Panc1 (cell line): ENCODE measurements at regions not wholly inside any gene's neighbourhood (a gene's known extent, or its start where the extent isn't known, plus 50 kb on each side); places are given as distances from the start of the nearest gene placed in this dataset.

ENCODE experiments used
- ATAC-seq: fragments of 200-7000 bp; cut with Tn5 transposase; 2 replicates; pipeline ENCODE4 v1.9.1; 2020; ENCODE audit warnings: mild to moderate bottlenecking, moderate library complexity
- BruUV-seq: library from RNA; stranded (reverse); fragments of 400-500 nt; replicated peaks from 2 replicates; lab custom pipeline; 2021; lab: Mats Ljungman, UMichigan
- CTCF ChIA-PET: fragments of 300-600 bp; sonication (Branson Sonifier 250); formaldehyde crosslinking; loops from one replicate; lab custom pipeline; 2022; ENCODE audit warnings: antibody characterized with exemption; lab: Charles Lee
- POLR2A ChIA-PET: fragments of 300-600 bp; sonication (Branson Sonifier 250); formaldehyde crosslinking; loops from one replicate; lab custom pipeline; 2022; ENCODE audit warnings: antibody characterized with exemption; lab: Charles Lee
- DNase-seq: peaks from one replicate; pipeline ENCODE4 v3.0.0-alpha.2; 2010; ENCODE audit warnings: low read depth, low spot score
- H3K27ac ChIP-seq: 2 replicates; pipeline ENCODE4 v1.5.1; 2011; ENCODE audit warnings: mild to moderate bottlenecking, low read length, inconsistent platforms
- H3K27me3 ChIP-seq: fragments of 200-500 bp; sonication (Bioruptor generic); 2 replicates; pipeline ENCODE4 v1.6.0; 2014; ENCODE audit warnings: low read length, inconsistent platforms; ENCODE audit not compliant: control insufficient read depth, insufficient read depth
- H3K36me3 ChIP-seq: fragments of 200-500 bp; sonication (Bioruptor generic); 2 replicates; pipeline ENCODE4 v1.5.1; 2014; ENCODE audit warnings: inconsistent platforms, mild to moderate bottlenecking, low read length, moderate library complexity; ENCODE audit not compliant: control insufficient read depth, insufficient read depth
- H3K4me1 ChIP-seq: 2 replicates; pipeline ENCODE4 v1.5.1; 2011; ENCODE audit warnings: inconsistent platforms, mild to moderate bottlenecking, low read length, moderate library complexity; ENCODE audit not compliant: control insufficient read depth, insufficient read depth
- H3K4me3 ChIP-seq, 2 experiments: 2 replicates each; pipeline ENCODE4 v1.5.1; 2011 to 2012; ENCODE audit warnings: low read depth in 2 of 2, low read length in 2 of 2, mild to moderate bottlenecking in 2 of 2, inconsistent platforms in 1 of 2, moderate library complexity in 1 of 2
- H3K9me3 ChIP-seq: fragments of 200-500 bp; sonication (Bioruptor generic); 2 replicates; pipeline ENCODE4 v1.5.1; 2014; ENCODE audit warnings: low read depth, mild to moderate bottlenecking, inconsistent platforms, low read length, moderate library complexity; ENCODE audit not compliant: control insufficient read depth, insufficient read depth
- POLR2AphosphoS5 ChIP-seq: IDR thresholded peaks from 2 replicates; pipeline ENCODE4 v1.6.1; 2012; ENCODE audit warnings: mild to moderate bottlenecking, low read depth, low read length, moderate library complexity
- SIN3A ChIP-seq: IDR thresholded peaks from 2 replicates; pipeline ENCODE4 v1.6.1; 2012; ENCODE audit warnings: low read depth, mild to moderate bottlenecking, low read length, moderate library complexity, borderline replicate concordance; ENCODE audit not compliant: insufficient read depth
- TCF7L2 ChIP-seq: IDR thresholded peaks from 2 replicates; pipeline ENCODE4 v1.6.1; 2011; ENCODE audit warnings: mild to moderate bottlenecking, low read depth, low read length, inconsistent platforms
- in situ Hi-C: cut with HindIII; loops from 2 replicates; pipeline ENCODE4 v1.10.0; 2016; ENCODE audit warnings: low sequenced_read_pairs, low pct_unique_long_range_greater_than_20kb
- intact Hi-C: fragments of 100-400 bp; cut with micrococcal nuclease; formaldehyde crosslinking; loops from one replicate; pipeline ENCODE4 v1.10.0; 2022; ENCODE audit not compliant: unreplicated experiment
- TF ChIP-seq, protein P1 (sequence below): fragments of 450-650 bp; IDR thresholded peaks from 2 replicates; pipeline ENCODE4 v1.5.1; 2017; ENCODE audit warnings: mild to moderate bottlenecking
- TF ChIP-seq, protein P2 (sequence below), 2 experiments: IDR thresholded peaks; 2 replicates each; pipeline ENCODE4 v1.6.1; 2011 to 2012; ENCODE audit warnings: low read depth in 2 of 2, control low read depth in 1 of 2, low read length in 1 of 2, mild to moderate bottlenecking in 1 of 2, moderate library complexity in 1 of 2; ENCODE audit not compliant: insufficient read depth in 1 of 2

DNA sequence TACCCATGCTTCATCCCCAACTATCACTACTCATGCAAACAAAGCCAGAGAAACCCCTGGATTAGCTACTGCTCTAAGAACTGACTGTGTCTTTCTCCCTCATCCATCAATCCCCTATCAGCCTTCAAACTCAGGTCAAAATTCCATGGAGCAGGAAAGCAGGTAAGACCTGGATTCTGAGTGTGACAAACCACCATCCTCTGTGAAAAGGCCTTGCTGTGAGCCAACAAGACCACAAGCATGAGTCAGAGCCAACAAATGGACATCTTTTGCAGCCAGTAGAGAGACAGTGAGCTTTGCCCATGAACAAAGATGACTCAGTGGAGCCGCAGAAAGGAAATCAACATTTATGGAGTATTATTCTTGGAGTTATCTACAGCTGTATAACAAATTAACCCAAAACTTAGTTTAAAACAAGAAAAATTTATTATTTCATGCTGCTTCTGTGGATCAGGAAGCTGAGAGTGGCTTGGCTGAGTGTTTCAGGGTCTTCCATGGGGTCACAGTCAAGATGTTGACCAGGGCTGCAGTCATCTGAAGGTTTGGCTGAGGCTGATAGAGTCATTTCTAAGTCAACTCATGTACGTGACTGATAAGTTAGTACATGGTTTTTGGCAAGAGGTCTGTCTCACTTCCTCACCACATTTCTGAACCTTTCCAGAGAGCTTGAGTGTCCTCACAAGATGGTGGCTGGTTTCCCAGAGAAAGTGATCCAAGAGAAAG, 61.1 kb downstream of the PITPNM2 start:
- DNase-seq (peak; percentile 80), ATAC-seq (peak; percentile 62)
- Histone ChIP-seq H3K27me3 (no peaks in the 10 kb centered on the region), H3K9me3 (no peaks in the 10 kb centered on the region), H3K27ac (peak overlapping the region; percentile 72), H3K36me3 (no peaks in the 10 kb centered on the region), H3K4me1 (peaks cover 59% of the 10 kb centered on the region), H3K4me3 (no peak overlapping the region)
- intact Hi-C loops (no loop called here), in situ Hi-C loops (no loop called here)
- ChIA-PET POLR2A (interaction anchor here (0.5 kb wide), 1 partner anchor 47 kb away, joined by 3 read pairs; no protein-coding TSS in a partner anchor), CTCF (interaction anchor here (0.7 kb wide), 1 partner anchor 11 kb away, joined by 3 read pairs; no protein-coding TSS in a partner anchor)
- no peak for TF ChIP-seq SIN3A
- TF ChIP-seq, protein P1, sequence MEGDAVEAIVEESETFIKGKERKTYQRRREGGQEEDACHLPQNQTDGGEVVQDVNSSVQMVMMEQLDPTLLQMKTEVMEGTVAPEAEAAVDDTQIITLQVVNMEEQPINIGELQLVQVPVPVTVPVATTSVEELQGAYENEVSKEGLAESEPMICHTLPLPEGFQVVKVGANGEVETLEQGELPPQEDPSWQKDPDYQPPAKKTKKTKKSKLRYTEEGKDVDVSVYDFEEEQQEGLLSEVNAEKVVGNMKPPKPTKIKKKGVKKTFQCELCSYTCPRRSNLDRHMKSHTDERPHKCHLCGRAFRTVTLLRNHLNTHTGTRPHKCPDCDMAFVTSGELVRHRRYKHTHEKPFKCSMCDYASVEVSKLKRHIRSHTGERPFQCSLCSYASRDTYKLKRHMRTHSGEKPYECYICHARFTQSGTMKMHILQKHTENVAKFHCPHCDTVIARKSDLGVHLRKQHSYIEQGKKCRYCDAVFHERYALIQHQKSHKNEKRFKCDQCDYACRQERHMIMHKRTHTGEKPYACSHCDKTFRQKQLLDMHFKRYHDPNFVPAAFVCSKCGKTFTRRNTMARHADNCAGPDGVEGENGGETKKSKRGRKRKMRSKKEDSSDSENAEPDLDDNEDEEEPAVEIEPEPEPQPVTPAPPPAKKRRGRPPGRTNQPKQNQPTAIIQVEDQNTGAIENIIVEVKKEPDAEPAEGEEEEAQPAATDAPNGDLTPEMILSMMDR = no peak
- TF ChIP-seq TCF7L2 = no peak
- TF ChIP-seq, protein P2, sequence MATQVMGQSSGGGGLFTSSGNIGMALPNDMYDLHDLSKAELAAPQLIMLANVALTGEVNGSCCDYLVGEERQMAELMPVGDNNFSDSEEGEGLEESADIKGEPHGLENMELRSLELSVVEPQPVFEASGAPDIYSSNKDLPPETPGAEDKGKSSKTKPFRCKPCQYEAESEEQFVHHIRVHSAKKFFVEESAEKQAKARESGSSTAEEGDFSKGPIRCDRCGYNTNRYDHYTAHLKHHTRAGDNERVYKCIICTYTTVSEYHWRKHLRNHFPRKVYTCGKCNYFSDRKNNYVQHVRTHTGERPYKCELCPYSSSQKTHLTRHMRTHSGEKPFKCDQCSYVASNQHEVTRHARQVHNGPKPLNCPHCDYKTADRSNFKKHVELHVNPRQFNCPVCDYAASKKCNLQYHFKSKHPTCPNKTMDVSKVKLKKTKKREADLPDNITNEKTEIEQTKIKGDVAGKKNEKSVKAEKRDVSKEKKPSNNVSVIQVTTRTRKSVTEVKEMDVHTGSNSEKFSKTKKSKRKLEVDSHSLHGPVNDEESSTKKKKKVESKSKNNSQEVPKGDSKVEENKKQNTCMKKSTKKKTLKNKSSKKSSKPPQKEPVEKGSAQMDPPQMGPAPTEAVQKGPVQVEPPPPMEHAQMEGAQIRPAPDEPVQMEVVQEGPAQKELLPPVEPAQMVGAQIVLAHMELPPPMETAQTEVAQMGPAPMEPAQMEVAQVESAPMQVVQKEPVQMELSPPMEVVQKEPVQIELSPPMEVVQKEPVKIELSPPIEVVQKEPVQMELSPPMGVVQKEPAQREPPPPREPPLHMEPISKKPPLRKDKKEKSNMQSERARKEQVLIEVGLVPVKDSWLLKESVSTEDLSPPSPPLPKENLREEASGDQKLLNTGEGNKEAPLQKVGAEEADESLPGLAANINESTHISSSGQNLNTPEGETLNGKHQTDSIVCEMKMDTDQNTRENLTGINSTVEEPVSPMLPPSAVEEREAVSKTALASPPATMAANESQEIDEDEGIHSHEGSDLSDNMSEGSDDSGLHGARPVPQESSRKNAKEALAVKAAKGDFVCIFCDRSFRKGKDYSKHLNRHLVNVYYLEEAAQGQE (IDR thresholded peaks at IDR 0.05; ENCODE audit: insufficient read depth in 1 of 2, low read depth in 2 of 2, low read length in 1 of 2) = no peak
- no peak for TF ChIP-seq POLR2AphosphoS5
- BruUV-seq = no TSS peak

DNA sequence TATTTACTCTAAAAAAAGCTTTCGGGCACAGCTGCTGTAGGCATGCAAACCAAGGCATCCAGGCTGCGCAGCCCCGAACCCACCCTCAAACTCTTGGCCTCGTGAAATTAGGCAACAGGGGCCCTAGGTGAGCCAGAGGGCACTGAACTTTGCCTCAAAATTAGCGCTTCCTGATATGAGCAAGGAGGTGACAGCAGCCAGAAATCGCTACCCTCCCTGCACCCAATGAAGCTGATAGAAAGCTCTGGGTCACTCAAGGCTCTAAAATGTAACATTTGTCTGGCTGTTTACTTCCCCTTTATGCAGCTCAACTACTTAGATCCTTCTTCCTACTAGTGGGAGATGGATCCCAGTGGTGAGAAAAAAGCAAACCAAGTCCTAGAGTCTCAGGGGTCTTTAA, 61.8 kb downstream of the PITPNM2 start:
- in situ Hi-C loops (no loop called here), intact Hi-C loops (no loop called here)
- TF ChIP-seq, protein P1 = no peak
- no peak for TF ChIP-seq POLR2AphosphoS5
- no peak for TF ChIP-seq SIN3A
- TF ChIP-seq, protein P2 (IDR thresholded peaks at IDR 0.05; ENCODE audit: insufficient read depth in 1 of 2, low read depth in 2 of 2, low read length in 1 of 2) = no peak
- no peak for TF ChIP-seq TCF7L2
- Histone ChIP-seq H3K27me3 (no peaks in the 10 kb centered on the region), H3K9me3 (no peaks in the 10 kb centered on the region), H3K36me3 (no peaks in the 10 kb centered on the region), H3K27ac (peak overlapping the region; percentile 72), H3K4me3 (no peak overlapping the region), H3K4me1 (peaks cover 59% of the 10 kb centered on the region)
- BruUV-seq = no TSS peak
- ATAC-seq (no peak), DNase-seq (no peak)
- ChIA-PET CTCF (no interaction called here), POLR2A (no interaction called here)
